ENCODE measurements at regions not wholly inside any gene's neighbourhood (a gene's known extent, or its start where the extent isn't known, plus 50 kb on each side); places are given as distances from the start of the nearest gene placed in this dataset.

GRCh38 chr14:46197856-46198255 lies 453.7 kb downstream of the RPL10L start:
- FAIRE-seq: no peak
- no peaks in the 10 kb centered on the region for H3K9me3 ChIP-seq
- TF ChIP-seq FOXS1 (CRISPR knock-in tag; IDR thresholded peaks at IDR 0.05) (no peak), HOXA7 (CRISPR knock-in tag; IDR thresholded peaks at IDR 0.05) (no peak), EHF (CRISPR knock-in tag; IDR thresholded peaks at IDR 0.05) (no peak), PHF8 (IDR thresholded peaks at IDR 0.05; ENCODE audit: borderline replicate concordance, low read depth) (no peak), MAFK (IDR thresholded peaks at IDR 0.05; ENCODE audit: partially characterized antibody) (no peak), EP300 (IDR thresholded peaks at IDR 0.05) (no peak), ZSCAN20 (CRISPR knock-in tag; IDR thresholded peaks at IDR 0.05) (no peak), TFCP2L1 (CRISPR knock-in tag; IDR thresholded peaks at IDR 0.05) (no peak), CHD4 (IDR thresholded peaks at IDR 0.05; ENCODE audit: borderline replicate concordance) (no peak), MAZ (IDR thresholded peaks at IDR 0.05; ENCODE audit: borderline replicate concordance, low read depth, low read length) (no peak), HMGXB4 (CRISPR knock-in tag; IDR thresholded peaks at IDR 0.05; ENCODE audit: borderline replicate concordance) (no peak)
- TF ChIP-seq, protein P1, sequence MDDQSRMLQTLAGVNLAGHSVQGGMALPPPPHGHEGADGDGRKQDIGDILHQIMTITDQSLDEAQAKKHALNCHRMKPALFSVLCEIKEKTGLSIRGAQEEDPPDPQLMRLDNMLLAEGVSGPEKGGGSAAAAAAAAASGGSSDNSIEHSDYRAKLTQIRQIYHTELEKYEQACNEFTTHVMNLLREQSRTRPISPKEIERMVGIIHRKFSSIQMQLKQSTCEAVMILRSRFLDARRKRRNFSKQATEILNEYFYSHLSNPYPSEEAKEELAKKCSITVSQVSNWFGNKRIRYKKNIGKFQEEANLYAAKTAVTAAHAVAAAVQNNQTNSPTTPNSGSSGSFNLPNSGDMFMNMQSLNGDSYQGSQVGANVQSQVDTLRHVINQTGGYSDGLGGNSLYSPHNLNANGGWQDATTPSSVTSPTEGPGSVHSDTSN (IDR thresholded peaks at IDR 0.05): no peak
- CTCF ChIA-PET: no interaction called here
- no peak overlapping the region for H3K4me3 ChIP-seq
- no peaks in the 10 kb centered on the region for H3K4me1 ChIP-seq
- no peak for DNase-seq (ENCODE audit: low read depth in 1 of 2, low spot score in 1 of 2)
- 3% methylated on average over 4 of the region's 4 CpGs for WGBS (ENCODE audit: missing lambda C conversion rate)
- ATAC-seq: no peak
- H3K27ac ChIP-seq: no peak overlapping the region
- H3K4me2 ChIP-seq: no peak overlapping the region
- POLR2A ChIA-PET: no interaction called here

All from A549 (cell line).